Testis (tissue), 2 donors: ENCODE measurements at regions not wholly inside any gene's neighbourhood (a gene's known extent, or its start where the extent isn't known, plus 50 kb on each side); places are given as distances from the start of the nearest gene placed in this dataset.

Experiments used
- DNase-seq: peaks from one replicate; pipeline ENCODE4 v3.0.0-alpha.2; 2019
- H3K27ac ChIP-seq, 2 donors: fragments of 200-600 bp; sonication (generic); one replicate each; pipeline ENCODE4 v1.5.1; 2019
- H3K27me3 ChIP-seq: fragments of 200-600 bp; sonication (generic); one replicate; pipeline ENCODE4 v1.5.1; 2019
- H3K36me3 ChIP-seq: fragments of 200-600 bp; sonication (generic); one replicate; pipeline ENCODE4 v1.5.1; 2017; ENCODE audit warnings: low read depth; ENCODE audit errors: missing control alignments
- H3K4me1 ChIP-seq: fragments of 200-600 bp; sonication (generic); one replicate; pipeline ENCODE4 v1.5.1; 2019
- H3K4me3 ChIP-seq, 2 donors: fragments of 200-600 bp; sonication (generic); one replicate each; pipeline ENCODE4 v1.5.1; 2017 to 2019
- H3K9me3 ChIP-seq: fragments of 200-600 bp; sonication (generic); one replicate; pipeline ENCODE4 v1.5.1; 2017
- POLR2A ChIP-seq: fragments of 450-650 bp; IDR thresholded peaks from one replicate; pipeline ENCODE4 v1.6.1; 2017; ENCODE audit warnings: antibody characterized with exemption, mild to moderate bottlenecking, moderate library complexity
- WGBS, 2 donors: methylation state at CpG; one replicate each; pipeline ENCODE4 v1.1.5; 2018; 5-methylcytosine and 5-hydroxymethylcytosine counted together
- intact Hi-C: fragments of 100-400 bp; cut with DNase I; formaldehyde crosslinking; loops from one replicate; pipeline ENCODE4 v1.15.1; 2023; ENCODE audit warnings: low total_unique reads
- TF ChIP-seq, protein P1 (sequence below), 3 experiments: fragments of 450-650 bp in 2 of 3; fragments of 200-600 bp in 1 of 3; sonication (generic) in 1 of 3; IDR thresholded peaks; one replicate each; pipeline ENCODE4 v1.5.1; 2016 to 2019; ENCODE audit warnings: antibody characterized with exemption in 3 of 3, mild to moderate bottlenecking in 2 of 3, moderate library complexity in 1 of 3

- WGBS, 2 donors: 96 to 100% methylated on average over 2 of the region's 2 CpGs
- Histone ChIP-seq H3K9me3 (no peaks in the 10 kb centered on the region), H3K4me3 (no peak overlapping the region), H3K27ac (no peak overlapping the region), H3K36me3 (no peaks in the 10 kb centered on the region), H3K27me3 (no peaks in the 10 kb centered on the region), H3K4me1 (no peaks in the 10 kb centered on the region)
- TF ChIP-seq, protein P1, sequence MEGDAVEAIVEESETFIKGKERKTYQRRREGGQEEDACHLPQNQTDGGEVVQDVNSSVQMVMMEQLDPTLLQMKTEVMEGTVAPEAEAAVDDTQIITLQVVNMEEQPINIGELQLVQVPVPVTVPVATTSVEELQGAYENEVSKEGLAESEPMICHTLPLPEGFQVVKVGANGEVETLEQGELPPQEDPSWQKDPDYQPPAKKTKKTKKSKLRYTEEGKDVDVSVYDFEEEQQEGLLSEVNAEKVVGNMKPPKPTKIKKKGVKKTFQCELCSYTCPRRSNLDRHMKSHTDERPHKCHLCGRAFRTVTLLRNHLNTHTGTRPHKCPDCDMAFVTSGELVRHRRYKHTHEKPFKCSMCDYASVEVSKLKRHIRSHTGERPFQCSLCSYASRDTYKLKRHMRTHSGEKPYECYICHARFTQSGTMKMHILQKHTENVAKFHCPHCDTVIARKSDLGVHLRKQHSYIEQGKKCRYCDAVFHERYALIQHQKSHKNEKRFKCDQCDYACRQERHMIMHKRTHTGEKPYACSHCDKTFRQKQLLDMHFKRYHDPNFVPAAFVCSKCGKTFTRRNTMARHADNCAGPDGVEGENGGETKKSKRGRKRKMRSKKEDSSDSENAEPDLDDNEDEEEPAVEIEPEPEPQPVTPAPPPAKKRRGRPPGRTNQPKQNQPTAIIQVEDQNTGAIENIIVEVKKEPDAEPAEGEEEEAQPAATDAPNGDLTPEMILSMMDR (IDR thresholded peaks at IDR 0.05): no peak
- no peak for TF ChIP-seq POLR2A
- DNase-seq: no peak
- intact Hi-C loops: no loop called here
These were observed 208.4 kb upstream of the NRIP1 start for GRCh38 chr21:15273244-15273643.

- WGBS, 2 donors: 79 to 90% methylated on average over 5 of the region's 5 CpGs
These were observed 210.1 kb upstream of the NRIP1 start for GRCh38 chr21:15274701-15275485.

DNA sequence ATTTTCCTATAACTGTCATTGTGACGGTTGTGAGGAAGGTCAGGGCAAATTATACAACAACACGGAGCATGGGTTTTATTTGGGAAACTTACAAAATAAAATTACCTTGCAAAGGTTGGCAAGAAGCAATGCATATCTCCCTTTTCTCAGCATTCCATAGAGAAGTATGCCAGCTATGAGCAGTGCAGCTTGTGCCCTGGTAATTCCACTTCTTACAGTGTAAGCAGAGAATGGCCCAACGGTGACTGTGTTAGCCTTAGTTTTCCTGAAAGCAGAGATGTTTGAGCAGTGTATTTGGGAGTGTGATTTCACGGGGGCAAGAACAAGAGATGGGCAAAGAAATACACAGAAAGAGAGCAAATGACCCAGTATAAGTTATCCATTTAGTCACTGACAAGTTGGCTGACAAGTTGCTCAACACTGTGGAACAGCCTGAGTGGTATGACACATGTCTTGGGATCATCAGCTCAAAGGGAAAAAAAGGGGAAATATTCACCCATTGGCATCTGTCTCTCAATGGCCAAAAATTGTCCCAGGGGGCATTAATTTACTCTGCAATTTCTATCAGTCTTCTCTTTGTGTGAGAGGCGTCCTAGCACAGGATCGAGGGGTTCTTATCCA, 210.9 kb upstream of the NRIP1 start:
- 90 to 92% methylated on average over 6 of the region's 6 CpGs for WGBS, 2 donors
- H3K4me3 ChIP-seq: no peak overlapping the region
- no peaks in the 10 kb centered on the region for H3K9me3 ChIP-seq
- H3K36me3 ChIP-seq: no peaks in the 10 kb centered on the region
- TF ChIP-seq POLR2A: no peak
- TF ChIP-seq, protein P1 (IDR thresholded peaks at IDR 0.05): no peak
- DNase-seq: no peak
- intact Hi-C loops: no loop called here
- no peak overlapping the region for H3K27ac ChIP-seq
- no peaks in the 10 kb centered on the region for H3K4me1 ChIP-seq
- H3K27me3 ChIP-seq: no peaks in the 10 kb centered on the region

More at GRCh38 chr21:15274701-15275485, 210.1 kb upstream of the NRIP1 start:
- H3K4me1 ChIP-seq: no peaks in the 10 kb centered on the region
- no peak overlapping the region for H3K27ac ChIP-seq
- H3K9me3 ChIP-seq: no peaks in the 10 kb centered on the region
- H3K36me3 ChIP-seq: no peaks in the 10 kb centered on the region
- no peak overlapping the region for H3K4me3 ChIP-seq
- H3K27me3 ChIP-seq: no peaks in the 10 kb centered on the region
- DNase-seq: no peak
- intact Hi-C loops: no loop called here
- no peak for TF ChIP-seq POLR2A
- TF ChIP-seq, protein P1 (IDR thresholded peaks at IDR 0.05): no peak

DNA sequence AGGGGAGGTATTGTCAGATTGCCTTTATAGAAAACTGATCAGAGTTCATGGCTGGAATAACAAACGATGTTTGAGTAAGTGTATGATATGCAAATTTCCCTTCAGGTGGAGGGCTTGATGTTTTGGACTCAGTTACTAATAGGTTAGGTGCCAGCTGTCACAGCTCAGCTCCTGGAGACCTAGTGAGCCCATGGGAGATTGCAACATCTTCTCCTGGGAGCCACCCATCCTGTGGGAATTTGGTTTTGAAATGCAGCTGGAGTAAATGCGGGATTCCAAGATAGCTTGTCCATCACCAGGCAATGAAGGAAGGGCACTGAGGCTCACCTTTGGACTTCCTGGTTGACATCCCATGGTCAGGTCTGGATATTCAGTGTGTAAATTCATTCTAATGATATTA, 211.4 kb upstream of the NRIP1 start:
- WGBS, 2 donors: 82 to 88% methylated on average over 2 of the region's 2 CpGs

More for the DNA sequence above, 211.4 kb upstream of the NRIP1 start:
- no peaks in the 10 kb centered on the region for H3K36me3 ChIP-seq
- no peak for DNase-seq
- no peaks in the 10 kb centered on the region for H3K9me3 ChIP-seq
- intact Hi-C loops: no loop called here
- no peaks in the 10 kb centered on the region for H3K27me3 ChIP-seq
- H3K4me3 ChIP-seq: no peak overlapping the region
- TF ChIP-seq, protein P1 (IDR thresholded peaks at IDR 0.05): no peak
- no peak for TF ChIP-seq POLR2A
- no peaks in the 10 kb centered on the region for H3K4me1 ChIP-seq
- H3K27ac ChIP-seq: no peak overlapping the region
